ENCODE measurements at regions not wholly inside any gene's neighbourhood (a gene's known extent, or its start where the extent isn't known, plus 50 kb on each side); places are given as distances from the start of the nearest gene placed in this dataset.

DNA sequence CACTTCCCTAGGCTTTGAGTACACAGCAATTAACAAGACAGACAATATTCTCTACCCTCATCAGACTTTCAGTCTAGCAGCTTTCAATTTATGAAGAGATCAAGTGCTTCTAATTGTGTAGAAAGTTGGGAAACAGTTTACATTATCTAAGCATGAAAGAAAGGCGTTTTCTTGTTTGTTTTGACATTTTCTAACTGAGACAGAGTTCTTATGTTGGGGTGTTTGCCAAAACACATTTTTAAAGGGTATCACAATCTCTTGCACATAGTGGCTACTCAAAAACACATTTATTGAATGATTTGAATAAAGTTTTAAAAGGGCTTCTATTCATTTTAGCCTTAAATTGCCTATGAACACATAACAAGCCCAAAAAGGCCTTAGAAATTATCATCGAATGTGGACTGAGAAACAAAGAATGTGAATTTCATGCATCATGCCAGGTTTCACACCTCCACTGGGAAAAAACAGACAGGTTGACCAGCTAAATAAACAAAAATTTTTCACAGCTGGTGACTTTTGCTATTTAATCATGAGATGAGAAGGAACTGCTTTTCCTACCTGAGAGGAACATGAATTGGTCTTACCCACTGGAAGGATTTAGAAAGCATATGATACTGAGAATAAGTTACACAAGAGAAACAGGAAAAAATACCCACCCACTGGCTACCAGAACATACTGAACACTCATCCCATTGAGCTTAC, 394.5 kb upstream of the PKN2 start:
- Mint-ChIP-seq H3K27me3 (peaks cover 3% of the 10 kb centered on the region), H3K9me3 (no peaks in the 10 kb centered on the region), H3K27ac (no peak overlapping the region), H3K4me1 (no peaks in the 10 kb centered on the region), H3K4me3 (no peak overlapping the region), H3K36me3 (no peaks in the 10 kb centered on the region)
- DNase-seq, result no peak

DNA sequence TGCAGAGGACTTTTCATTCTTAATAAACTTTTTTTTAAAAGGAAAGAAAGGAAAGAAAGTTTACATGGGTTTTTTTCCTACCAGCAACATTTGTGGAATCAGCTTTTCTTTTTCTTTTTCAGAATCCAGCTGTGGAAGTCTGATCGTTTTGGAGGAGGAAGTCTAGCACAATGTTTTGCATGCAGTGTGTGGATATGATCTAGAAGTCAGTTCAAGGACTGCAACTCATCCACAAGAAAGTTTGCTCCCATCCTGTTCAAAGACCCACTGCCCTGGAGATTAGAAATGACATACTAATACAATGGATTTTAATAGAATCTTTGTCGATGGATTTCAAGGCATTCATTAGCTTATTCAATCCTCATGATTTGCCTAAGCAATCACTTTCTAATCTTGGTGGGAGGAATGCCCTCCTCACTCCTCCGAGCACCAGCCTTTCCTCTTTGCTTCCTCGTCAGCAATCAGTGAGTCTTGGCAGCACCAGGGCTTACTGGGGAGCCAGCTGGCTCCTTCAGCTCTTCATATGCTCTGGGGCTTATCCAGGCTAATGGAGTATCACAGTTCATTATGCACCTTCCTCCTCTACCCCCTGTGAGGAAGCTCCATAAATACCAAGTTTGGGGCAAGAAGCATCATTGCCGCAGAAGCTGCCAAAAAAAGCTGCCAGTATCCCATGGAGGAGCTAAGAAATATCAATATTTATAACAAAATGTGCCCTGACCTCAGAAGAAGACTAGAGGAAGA, 392.3 kb upstream of the PKN2 start:
- Mint-ChIP-seq H3K27ac (no peak overlapping the region), H3K4me3 (no peak overlapping the region), H3K9me3 (no peaks in the 10 kb centered on the region), H3K4me1 (no peaks in the 10 kb centered on the region), H3K27me3 (peaks cover 3% of the 10 kb centered on the region), H3K36me3 (no peaks in the 10 kb centered on the region)
- no peak for DNase-seq

DNA sequence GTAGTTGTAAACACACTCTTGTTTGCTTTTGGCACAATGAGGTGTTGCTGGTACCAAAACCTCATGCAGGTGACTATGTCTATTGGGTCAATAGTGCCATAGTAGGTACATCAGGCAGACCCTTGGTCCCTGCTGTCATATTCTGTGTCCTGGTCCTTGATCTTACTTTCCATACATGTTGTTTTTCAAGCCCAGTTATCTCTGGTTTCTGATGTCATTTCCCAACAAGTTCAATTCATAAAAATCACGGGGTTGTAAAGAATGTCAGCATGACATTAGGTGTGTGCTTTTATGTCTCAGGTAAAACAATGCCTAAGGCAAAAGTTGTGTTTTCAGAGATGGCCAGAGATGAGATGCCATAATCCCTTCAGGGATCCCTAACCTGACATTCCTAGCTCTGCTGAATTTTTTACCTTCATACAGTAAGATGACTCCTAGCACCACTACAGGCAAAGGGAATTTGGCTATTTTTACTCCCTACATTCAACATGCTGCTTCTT, 390.3 kb upstream of the PKN2 start:
- Mint-ChIP-seq H3K9me3 (no peaks in the 10 kb centered on the region), H3K4me1 (no peaks in the 10 kb centered on the region), H3K4me3 (no peak overlapping the region), H3K27ac (no peak overlapping the region), H3K27me3 (peaks cover 3% of the 10 kb centered on the region), H3K36me3 (no peaks in the 10 kb centered on the region)
- no peak for DNase-seq

DNA sequence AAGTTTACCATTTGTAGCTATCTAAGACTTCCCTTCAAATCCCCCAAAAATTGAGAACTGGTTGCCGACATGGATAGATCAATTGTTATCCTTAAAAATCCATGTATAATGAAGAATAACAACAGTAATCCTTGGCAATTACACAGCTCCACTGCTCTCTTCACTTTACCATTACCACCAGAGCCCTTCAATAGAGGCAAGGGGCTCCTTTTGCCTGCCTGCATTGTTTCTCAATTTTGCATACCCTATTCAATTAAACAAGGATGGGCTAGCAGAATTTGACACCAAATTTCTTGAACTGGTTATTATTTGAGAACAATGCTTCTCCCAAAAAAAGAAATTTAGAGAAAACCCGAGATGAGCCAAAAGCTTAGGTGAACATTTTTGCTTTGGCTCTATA, 387.8 kb upstream of the PKN2 start:
- no peak overlapping the region for H3K4me3 Mint-ChIP-seq
- no peaks in the 10 kb centered on the region for H3K27me3 Mint-ChIP-seq
- H3K27ac Mint-ChIP-seq, result no peak overlapping the region
- no peak for DNase-seq
- no peaks in the 10 kb centered on the region for H3K36me3 Mint-ChIP-seq
- H3K4me1 Mint-ChIP-seq, result no peaks in the 10 kb centered on the region
- H3K9me3 Mint-ChIP-seq, result no peaks in the 10 kb centered on the region

DNA sequence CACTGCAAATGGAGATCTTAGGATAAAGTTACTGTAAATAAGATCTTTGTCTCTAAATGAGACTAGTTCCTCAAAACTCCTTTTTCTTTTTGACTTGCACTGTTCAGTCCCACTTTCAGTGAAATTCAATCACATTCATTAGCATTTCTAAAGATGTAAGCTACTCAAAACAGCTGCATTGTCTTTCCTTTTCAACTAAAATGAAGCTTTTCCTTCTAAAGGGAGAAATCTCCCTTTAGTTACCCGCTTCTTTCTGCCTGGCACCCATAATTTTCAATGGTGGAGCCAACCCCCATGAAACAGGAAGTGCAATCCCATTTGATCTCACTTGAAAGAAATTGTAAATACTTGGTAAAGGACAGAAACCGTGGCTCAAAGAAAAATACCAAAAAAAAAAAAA, 387.4 kb upstream of the PKN2 start:
- no peak for DNase-seq
- Mint-ChIP-seq H3K27me3 (no peaks in the 10 kb centered on the region), H3K4me1 (no peaks in the 10 kb centered on the region), H3K9me3 (no peaks in the 10 kb centered on the region), H3K4me3 (no peak overlapping the region), H3K27ac (no peak overlapping the region), H3K36me3 (no peaks in the 10 kb centered on the region)

DNA sequence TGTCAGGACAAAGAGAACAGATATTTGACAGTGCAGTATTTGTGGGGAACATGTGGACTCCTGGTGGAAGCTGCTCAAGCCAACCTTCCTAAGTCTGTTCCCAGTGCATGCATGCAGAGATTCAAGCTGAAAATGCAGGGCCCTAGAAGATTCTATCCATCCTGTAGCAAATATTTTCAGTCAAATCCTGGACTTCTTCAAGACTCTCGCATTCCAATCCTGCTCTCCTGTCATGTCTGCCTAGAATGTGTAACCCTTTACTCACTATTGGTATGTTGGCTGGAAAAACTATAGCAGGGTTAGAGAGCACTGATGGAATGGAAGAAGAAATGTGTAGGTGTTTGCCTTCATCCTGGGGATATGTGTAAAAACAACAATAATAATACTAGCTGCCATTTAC, 385.6 kb upstream of the PKN2 start:
- Mint-ChIP-seq H3K9me3 (no peaks in the 10 kb centered on the region), H3K27me3 (no peaks in the 10 kb centered on the region), H3K4me1 (no peaks in the 10 kb centered on the region), H3K4me3 (no peak overlapping the region), H3K27ac (no peak overlapping the region), H3K36me3 (no peaks in the 10 kb centered on the region)
- DNase-seq, result no peak

DNA sequence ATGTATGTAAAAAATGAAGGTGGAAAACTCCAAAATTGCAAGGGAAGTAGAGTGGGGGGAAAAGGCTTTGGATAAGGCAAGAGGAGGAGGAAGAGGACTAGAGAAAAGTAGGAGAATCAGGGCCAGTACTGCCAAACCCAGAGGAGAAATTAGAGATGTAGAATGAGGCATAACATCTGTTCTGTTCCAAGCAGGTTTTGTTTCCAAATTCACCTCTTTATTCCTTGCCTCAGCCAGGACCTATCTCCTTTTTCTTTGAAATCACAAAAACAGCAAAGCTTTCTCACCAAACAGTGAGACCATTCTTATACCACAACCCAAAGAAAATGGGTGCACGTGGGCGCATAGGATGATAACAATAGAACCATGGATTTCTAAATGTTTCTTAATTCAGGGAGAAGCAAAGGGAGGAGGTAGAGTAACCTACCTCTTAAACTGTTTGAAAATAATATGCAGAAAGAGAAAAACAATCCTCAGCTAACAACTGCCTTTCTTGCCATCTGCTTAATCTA, 383.3 kb upstream of the PKN2 start:
- peaks cover 1% of the 10 kb centered on the region for H3K27me3 Mint-ChIP-seq
- no peaks in the 10 kb centered on the region for H3K4me1 Mint-ChIP-seq
- no peaks in the 10 kb centered on the region for H3K36me3 Mint-ChIP-seq
- no peak for DNase-seq
- no peak overlapping the region for H3K27ac Mint-ChIP-seq
- no peaks in the 10 kb centered on the region for H3K9me3 Mint-ChIP-seq
- H3K4me3 Mint-ChIP-seq, result no peak overlapping the region

DNA sequence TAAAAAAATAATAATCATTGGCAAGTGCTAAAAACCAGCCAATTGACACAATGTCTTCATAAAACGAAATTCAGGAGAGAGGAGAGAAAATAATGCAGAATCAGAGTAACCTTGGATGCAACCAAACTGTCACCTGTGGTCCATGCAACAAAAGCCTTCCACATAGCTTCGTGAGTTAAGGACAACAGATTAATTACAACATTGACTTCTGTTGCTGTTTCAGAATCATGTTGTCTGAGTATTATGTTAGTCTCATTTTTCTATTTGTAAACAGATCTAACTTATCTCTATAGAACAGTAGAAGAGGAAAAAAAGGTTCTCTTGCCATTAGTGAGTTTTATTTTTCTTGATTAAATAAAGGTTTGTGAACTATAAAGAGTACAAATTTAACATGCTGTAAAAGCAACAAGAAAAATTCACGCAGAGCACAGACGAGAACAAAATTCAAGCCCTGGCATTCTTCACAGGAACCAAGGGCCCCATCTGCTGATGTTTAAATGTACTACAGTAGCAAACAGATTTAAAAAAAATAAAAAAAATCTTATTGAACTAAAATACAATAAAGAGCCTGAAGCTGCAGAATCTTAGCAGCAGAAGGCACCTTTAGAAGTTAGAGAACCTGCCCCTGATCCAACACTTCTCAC, 381.1 kb upstream of the PKN2 start:
- Mint-ChIP-seq H3K27ac (no peak overlapping the region), H3K4me1 (no peaks in the 10 kb centered on the region), H3K4me3 (no peak overlapping the region), H3K9me3 (no peaks in the 10 kb centered on the region), H3K36me3 (no peaks in the 10 kb centered on the region), H3K27me3 (peaks cover 6% of the 10 kb centered on the region)
- no peak for DNase-seq

DNA sequence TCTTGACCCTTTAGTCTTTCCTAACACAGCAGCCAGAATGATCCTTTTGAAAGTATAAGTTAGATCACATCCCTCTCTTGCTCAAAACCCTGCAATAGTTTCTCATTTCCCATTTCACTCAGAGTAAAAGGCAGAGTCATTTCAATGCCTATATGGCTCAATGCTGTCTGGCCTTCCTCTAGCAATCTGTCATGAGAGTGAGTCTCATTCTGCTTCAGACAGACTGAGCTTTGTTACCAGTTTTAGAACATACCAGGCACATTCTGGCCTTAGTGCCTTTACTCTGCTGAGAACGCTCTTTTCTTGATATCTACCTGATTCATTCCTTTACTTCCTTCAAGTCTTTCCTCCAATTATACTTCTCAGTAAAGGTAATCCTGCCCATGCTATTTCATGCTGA, 372.8 kb upstream of the PKN2 start:
- no peak overlapping the region for H3K27ac Mint-ChIP-seq
- H3K9me3 Mint-ChIP-seq, result no peaks in the 10 kb centered on the region
- no peaks in the 10 kb centered on the region for H3K36me3 Mint-ChIP-seq
- DNase-seq, result no peak
- no peak overlapping the region for H3K4me3 Mint-ChIP-seq
- H3K4me1 Mint-ChIP-seq, result no peaks in the 10 kb centered on the region
- peaks cover 5% of the 10 kb centered on the region for H3K27me3 Mint-ChIP-seq

DNA sequence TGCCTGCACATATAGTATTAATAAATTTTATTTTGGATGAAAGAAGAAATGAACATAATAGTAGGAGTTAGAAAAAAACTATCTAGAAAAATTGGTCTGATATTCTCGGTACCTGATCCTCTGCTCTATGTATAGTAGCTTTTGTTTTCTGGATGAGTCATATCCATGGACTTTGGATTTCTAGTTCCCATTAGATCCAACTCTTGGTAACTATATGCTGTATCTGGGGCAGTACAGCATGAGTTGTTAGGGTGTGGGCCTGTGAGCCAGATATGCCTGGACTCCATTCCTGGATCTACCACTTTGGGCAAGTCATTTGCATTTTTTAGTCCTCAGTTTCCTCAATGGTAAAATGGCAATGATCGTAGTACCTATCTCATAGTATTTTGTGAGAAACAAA, 372.2 kb upstream of the PKN2 start:
- Mint-ChIP-seq H3K27me3 (peaks cover 5% of the 10 kb centered on the region), H3K4me1 (no peaks in the 10 kb centered on the region)
- no peak for DNase-seq

DNA sequence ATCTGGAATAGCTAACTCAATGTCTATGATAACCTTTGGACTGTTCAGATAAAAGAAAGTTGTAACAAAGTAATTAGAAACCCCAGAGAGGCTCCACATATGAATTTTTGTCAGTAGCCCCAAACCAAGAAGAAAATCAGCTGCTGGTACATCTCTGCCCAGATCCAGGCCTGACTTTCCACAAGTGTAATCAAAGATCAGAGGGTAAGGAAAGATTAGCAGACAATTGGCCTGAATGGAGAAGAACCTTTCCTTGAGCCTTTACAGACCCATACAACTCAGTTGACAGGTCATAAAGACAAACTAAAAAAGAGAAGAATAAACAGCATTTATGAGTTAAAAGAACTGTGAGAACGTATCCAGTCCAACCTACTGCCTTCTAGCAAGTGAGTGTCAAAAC, 366.7 kb upstream of the PKN2 start:
- no peak overlapping the region for H3K27ac Mint-ChIP-seq
- H3K4me3 Mint-ChIP-seq, result no peak overlapping the region
- no peak for DNase-seq
- no peaks in the 10 kb centered on the region for H3K9me3 Mint-ChIP-seq
- no peaks in the 10 kb centered on the region for H3K36me3 Mint-ChIP-seq
- no peaks in the 10 kb centered on the region for H3K4me1 Mint-ChIP-seq
- peaks cover 9% of the 10 kb centered on the region for H3K27me3 Mint-ChIP-seq

More for the DNA sequence above, 372.2 kb upstream of the PKN2 start:
- Mint-ChIP-seq H3K9me3 (no peaks in the 10 kb centered on the region), H3K36me3 (no peaks in the 10 kb centered on the region), H3K4me3 (no peak overlapping the region), H3K27ac (no peak overlapping the region)

DNA sequence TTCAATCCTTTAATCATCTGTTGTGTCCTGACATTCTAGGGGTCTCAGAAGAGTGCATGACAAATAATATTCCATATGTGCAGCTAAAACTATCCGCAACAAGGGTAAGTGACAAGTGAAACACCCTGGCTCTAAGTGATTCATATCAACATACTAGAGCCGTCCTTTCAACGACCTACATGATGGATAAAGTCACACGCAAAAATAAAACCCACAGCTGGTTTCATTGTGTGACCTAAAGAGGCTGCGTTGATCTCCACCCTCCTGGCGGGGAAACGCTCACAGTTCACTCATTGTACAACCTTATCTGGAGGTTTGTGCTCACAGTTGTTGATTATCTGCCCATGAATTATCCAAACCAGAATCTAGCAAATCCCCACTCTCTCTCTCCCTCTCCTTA, 365.3 kb upstream of the PKN2 start:
- Mint-ChIP-seq H3K27me3 (peaks cover 9% of the 10 kb centered on the region), H3K27ac (no peak overlapping the region), H3K4me1 (no peaks in the 10 kb centered on the region), H3K9me3 (no peaks in the 10 kb centered on the region), H3K4me3 (no peak overlapping the region), H3K36me3 (no peaks in the 10 kb centered on the region)
- no peak for DNase-seq

DNA sequence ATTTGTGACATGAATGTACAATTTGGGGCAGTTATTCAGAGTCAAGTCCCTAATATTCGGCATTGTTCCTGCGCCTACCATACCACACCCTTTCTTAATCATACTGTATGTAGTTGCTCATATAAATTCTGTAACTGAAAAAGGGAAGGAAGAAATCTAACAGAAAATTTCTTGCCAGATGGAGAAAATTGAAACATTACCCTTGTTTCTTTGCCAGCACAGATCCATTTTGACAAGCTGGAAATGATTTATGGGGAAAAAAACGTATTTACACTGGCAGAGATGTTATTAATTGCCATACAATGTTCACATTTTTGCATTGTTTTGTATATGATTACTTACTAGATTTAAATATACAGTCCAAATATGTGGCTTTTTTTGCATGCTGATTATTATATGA, 363.8 kb upstream of the PKN2 start:
- H3K4me1 Mint-ChIP-seq, result no peaks in the 10 kb centered on the region
- H3K27me3 Mint-ChIP-seq, result peaks cover 4% of the 10 kb centered on the region
- H3K4me3 Mint-ChIP-seq, result no peak overlapping the region
- no peak for DNase-seq
- H3K9me3 Mint-ChIP-seq, result no peaks in the 10 kb centered on the region
- no peaks in the 10 kb centered on the region for H3K36me3 Mint-ChIP-seq
- H3K27ac Mint-ChIP-seq, result no peak overlapping the region

DNA sequence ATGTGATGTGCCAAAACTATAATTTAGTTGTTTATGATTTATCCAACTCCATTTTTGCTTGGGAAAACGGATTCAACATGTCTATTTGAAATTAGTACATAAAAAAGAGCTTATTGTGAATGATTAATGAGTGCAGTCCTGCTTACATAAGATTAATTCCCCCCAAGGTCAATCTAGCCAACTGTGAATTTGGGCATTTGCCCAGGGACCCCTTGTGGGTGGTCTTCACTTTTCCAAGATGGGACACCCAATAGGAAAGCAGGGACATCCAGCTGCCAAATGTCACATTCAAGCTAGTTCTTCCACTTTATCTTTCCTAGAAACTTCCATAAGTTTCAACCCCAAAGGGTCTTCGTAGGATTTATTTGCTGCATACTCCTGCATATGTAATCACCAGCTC, 362.4 kb upstream of the PKN2 start:
- Mint-ChIP-seq H3K4me3 (no peak overlapping the region), H3K27me3 (peaks cover 4% of the 10 kb centered on the region), H3K27ac (no peak overlapping the region), H3K36me3 (no peaks in the 10 kb centered on the region), H3K4me1 (no peaks in the 10 kb centered on the region), H3K9me3 (no peaks in the 10 kb centered on the region)
- no peak for DNase-seq

DNA sequence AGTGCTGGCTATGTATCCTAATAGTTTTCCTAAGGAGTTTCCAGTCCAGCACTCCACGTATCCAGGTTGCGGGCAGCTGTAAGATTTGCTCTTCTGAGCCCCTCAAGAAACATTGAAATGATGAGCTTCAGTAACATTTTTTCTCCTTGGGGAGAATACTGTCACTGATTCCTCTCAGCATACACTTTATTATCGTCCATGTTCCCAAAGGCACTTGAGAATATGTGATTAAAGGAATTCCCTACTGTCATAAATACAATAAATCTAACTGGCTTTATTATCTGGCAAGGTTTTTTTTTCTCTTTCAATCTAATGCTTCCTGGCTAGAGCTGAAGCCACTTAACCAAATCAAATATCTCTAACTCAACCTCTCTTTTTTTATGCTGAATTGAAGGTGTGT, 359.2 kb upstream of the PKN2 start:
- Mint-ChIP-seq H3K27me3 (peaks cover 4% of the 10 kb centered on the region), H3K36me3 (no peaks in the 10 kb centered on the region), H3K4me1 (no peaks in the 10 kb centered on the region), H3K9me3 (peaks cover 1% of the 10 kb centered on the region), H3K27ac (no peak overlapping the region), H3K4me3 (no peak overlapping the region)
- DNase-seq, result no peak
